Central memory CD8-positive, alpha-beta T cell (primary cell): ENCODE measurements at regions not wholly inside any gene's neighbourhood (a gene's known extent, or its start where the extent isn't known, plus 50 kb on each side); places are given as distances from the start of the nearest gene placed in this dataset.

Source experiments
- ATAC-seq: fragments of 150-1000 bp; cut with Tn5 transposase; replicated peaks from 2 replicates; pipeline ENCODE4 v1.10.0; 2022; ENCODE audit warnings: mild to moderate bottlenecking, moderate FRiP score, moderate number of reproducible peaks; ENCODE audit not compliant: poor library complexity, severe bottlenecking; ENCODE audit errors: extremely low read depth
- DNase-seq, 2 donors: peaks; one replicate each; pipeline ENCODE4 v3.0.0; 2021; ENCODE audit warnings: low spot score in 2 of 2
- H3K27ac Mint-ChIP-seq: one replicate; pipeline ENCODE4 v1.8.0; 2022; ENCODE audit warnings: low read depth, mild to moderate bottlenecking, moderate library complexity, mixed read lengths
- H3K27me3 Mint-ChIP-seq: one replicate; pipeline ENCODE4 v1.8.0; 2022; ENCODE audit warnings: mixed read lengths
- H3K36me3 Mint-ChIP-seq: one replicate; pipeline ENCODE4 v1.8.0; 2022; ENCODE audit warnings: mild to moderate bottlenecking, moderate library complexity, mixed read lengths; ENCODE audit not compliant: insufficient read depth
- H3K4me1 Mint-ChIP-seq: one replicate; pipeline ENCODE4 v1.8.0; 2022; ENCODE audit warnings: mixed read lengths
- H3K4me3 Mint-ChIP-seq: one replicate; pipeline ENCODE4 v1.8.0; 2022; ENCODE audit warnings: mild to moderate bottlenecking, moderate library complexity, mixed read lengths
- H3K9me3 Mint-ChIP-seq: one replicate; pipeline ENCODE4 v1.8.0; 2022; ENCODE audit warnings: mixed read lengths

DNA sequence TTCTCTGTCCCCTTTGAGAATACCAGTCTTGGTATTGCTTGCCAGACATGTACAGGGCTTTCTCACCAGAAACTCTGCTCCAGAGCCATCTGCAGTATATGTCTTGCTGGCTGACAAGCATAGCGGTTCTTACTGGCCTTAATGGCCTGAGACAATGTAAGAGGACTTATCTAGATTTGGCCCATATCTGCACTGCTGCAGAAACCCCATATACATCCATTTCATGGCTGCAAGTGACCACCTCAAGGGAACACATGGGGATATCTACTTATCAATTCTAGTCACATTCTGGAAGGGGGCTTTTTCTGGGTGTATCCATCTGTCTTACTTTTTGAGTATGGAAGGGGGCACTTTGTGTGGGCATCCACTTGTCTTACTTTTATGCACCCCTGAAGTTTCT lies 375.5 kb upstream of the RBMY1B start:
- Mint-ChIP-seq H3K4me3 (no peak overlapping the region), H3K4me1 (peaks cover 5% of the 10 kb centered on the region), H3K27me3 (no peaks in the 10 kb centered on the region), H3K9me3 (no peaks in the 10 kb centered on the region), H3K27ac (no peak overlapping the region), H3K36me3 (peaks cover 1% of the 10 kb centered on the region)
- ATAC-seq: no peak
- DNase-seq: no peak

DNA sequence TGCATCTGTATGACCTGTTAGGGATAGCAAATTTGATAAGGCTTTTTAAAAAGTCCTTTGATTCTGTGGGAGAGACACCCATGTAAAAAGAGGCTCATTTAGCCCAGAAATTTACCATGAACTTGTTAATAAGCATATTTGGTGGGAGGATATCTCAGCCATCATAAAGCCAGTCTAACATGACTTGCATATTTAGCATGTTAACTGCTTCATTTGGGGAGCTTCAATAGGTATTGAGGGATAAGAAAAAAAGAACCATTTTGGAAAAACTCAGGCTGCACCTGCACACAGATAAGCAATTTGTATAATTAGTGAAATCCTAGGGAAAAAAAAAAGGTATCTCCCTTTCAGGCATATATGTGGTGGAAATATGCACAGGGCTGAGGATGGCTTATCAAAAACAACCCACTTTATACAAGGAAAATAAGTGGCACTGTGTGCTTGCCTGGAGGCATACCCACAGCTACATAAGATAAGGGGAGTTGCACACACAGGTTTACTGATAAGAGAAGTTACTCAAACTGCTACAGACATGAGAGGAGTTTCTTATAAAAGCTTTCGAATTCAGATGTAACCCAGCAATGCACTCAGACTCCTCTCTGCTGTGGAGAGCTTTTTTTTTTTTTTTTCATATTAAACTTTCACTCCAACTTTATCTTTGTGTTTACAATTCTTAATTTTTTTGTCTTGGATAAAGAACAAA lies 372.9 kb upstream of the RBMY1B start:
- Mint-ChIP-seq H3K27ac (no peak overlapping the region), H3K9me3 (no peaks in the 10 kb centered on the region), H3K36me3 (peaks cover 1% of the 10 kb centered on the region), H3K4me1 (peaks cover 5% of the 10 kb centered on the region), H3K4me3 (peak overlapping the region; percentile 22), H3K27me3 (no peaks in the 10 kb centered on the region)
- DNase-seq (no peak), ATAC-seq (no peak)

DNA sequence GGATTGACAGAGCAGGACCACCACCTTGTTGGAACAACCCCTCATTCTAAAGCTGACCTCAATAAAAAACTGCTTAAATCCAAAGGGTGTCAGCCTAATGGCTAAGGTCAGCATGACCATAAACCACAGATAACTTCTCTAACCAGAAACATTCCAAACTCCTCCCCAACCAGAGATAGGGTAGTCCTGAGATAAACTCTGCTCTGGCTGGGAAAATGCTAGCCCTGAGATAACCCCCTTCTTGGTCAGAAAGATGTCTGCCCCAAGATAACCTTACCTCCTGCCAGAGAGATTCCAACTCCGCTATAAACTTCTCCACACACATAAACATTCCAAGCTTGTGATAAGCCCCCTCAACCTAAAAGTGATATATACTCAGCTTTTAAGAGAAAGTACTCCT lies 364.8 kb upstream of the RBMY1B start:
- DNase-seq (no peak), ATAC-seq (no peak)
- Mint-ChIP-seq H3K36me3 (no peaks in the 10 kb centered on the region), H3K4me3 (no peak overlapping the region), H3K27me3 (no peaks in the 10 kb centered on the region), H3K9me3 (no peaks in the 10 kb centered on the region), H3K27ac (peak overlapping the region; percentile 16), H3K4me1 (no peaks in the 10 kb centered on the region)

DNA sequence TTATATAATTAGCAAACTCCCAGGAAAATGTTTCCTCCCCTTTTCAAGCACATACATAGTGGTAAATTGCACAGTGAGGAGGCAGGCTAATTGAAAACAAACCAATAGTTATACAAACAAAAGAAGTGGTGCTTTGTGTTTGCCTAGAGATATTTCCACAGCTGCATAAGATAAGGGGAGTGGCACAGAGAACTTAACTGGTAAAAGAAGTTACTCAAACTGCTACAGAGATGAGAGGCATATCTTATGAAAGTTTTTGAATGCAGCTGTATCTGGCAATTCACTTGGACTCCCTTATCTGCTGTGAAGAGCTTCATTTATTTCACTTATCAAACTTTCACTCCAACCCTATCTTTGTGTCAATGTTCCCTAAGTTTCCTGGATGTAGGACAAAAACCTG lies 361.2 kb upstream of the RBMY1B start:
- H3K4me3 Mint-ChIP-seq: no peak overlapping the region
- ATAC-seq: no peak

DNA sequence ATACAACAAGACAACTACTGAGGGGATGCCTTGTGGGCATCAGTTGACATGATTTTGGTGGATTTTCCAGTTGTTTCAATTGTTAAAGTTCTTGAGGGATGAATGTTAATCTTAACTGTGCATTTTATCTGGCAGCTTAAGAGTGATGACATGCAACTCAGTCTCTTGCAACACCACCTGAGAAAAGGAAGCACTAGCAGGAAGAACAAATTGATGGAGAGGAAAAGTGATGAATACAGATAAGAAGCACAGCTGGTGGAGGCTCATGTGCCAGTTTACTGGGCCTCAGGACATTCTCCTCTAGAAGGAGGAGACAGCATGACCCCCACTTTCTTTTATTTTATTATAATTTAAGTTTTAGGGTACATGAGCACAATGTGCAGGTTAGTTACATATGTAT lies 341.3 kb upstream of the RBMY1B start:
- peaks cover 8% of the 10 kb centered on the region for H3K9me3 Mint-ChIP-seq

More for the DNA sequence above, 361.2 kb upstream of the RBMY1B start:
- Mint-ChIP-seq H3K4me1 (no peaks in the 10 kb centered on the region), H3K27ac (no peak overlapping the region), H3K9me3 (peaks cover 9% of the 10 kb centered on the region), H3K36me3 (peaks cover under 1% of the 10 kb centered on the region), H3K27me3 (no peaks in the 10 kb centered on the region)
- no peak for DNase-seq

DNA sequence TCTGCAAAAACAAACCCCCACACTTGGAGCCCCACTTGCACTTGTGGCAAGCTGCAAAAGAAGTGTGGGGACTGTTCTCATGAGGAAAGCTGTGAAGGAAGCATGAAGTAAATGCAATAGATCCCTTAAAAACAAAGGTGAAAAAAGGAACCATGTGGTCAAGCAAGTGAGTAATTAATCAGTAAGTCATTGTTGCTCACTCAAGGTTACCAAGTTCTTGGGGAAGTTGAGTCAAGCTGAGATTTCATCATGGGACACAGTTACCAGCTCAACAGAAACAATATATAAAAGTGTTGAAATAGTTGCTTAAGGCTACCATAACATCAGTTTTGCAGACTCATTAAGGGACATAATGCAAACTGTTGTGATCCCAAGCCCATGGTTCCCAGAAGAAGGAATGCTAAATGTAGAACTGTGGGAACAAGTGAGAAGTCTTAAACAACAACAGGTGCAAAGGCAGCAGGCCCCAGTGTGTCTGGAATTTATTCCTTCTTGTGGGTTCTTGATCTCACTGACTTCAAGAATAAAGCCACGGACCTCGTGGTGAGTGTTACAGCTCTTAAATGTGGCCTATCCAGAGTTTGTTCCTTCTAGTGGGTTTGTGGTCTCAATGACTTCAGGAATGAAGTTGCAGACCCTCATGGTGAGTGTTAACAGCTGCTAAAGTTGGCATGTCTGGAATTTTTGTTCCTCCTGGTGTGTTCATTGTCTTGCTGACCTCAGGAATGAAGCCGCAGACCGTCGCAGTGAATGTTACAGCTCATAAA lies 336.3 kb upstream of the RBMY1B start:
- no peak for DNase-seq

More for the DNA sequence above, 341.3 kb upstream of the RBMY1B start:
- H3K27me3 Mint-ChIP-seq: no peaks in the 10 kb centered on the region
- no peak for ATAC-seq
- no peaks in the 10 kb centered on the region for H3K36me3 Mint-ChIP-seq
- H3K4me1 Mint-ChIP-seq: peaks cover 4% of the 10 kb centered on the region
- DNase-seq: no peak
- no peak overlapping the region for H3K4me3 Mint-ChIP-seq
- H3K27ac Mint-ChIP-seq: no peak overlapping the region

DNA sequence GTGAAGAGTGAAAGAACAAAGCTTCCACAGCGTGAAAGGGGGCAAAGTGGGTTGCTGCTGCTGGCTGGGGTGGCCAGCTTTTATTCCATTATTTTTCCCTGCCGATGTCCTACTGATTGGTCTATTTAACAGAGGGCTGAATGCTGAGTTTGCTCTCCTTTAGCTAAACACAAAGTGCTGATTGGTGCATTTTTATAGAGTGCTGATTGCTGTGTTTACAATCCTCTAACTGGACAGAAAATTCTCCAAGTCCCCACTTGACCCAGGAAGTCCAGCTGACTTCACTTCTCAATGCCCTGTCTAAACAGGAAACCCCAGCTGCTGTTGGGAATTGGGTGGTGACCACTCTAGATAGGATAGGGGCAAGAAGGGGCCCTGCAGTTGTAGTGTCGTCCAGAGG lies 335.6 kb upstream of the RBMY1B start:
- Mint-ChIP-seq H3K9me3 (no peaks in the 10 kb centered on the region), H3K27me3 (no peaks in the 10 kb centered on the region), H3K27ac (no peak overlapping the region), H3K4me3 (no peak overlapping the region), H3K36me3 (no peaks in the 10 kb centered on the region), H3K4me1 (no peaks in the 10 kb centered on the region)
- ATAC-seq (no peak), DNase-seq (no peak)

More for the DNA sequence above, 336.3 kb upstream of the RBMY1B start:
- no peak for ATAC-seq
- H3K4me3 Mint-ChIP-seq: no peak overlapping the region
- H3K4me1 Mint-ChIP-seq: no peaks in the 10 kb centered on the region
- no peak overlapping the region for H3K27ac Mint-ChIP-seq
- no peaks in the 10 kb centered on the region for H3K27me3 Mint-ChIP-seq
- no peaks in the 10 kb centered on the region for H3K36me3 Mint-ChIP-seq
- no peaks in the 10 kb centered on the region for H3K9me3 Mint-ChIP-seq

DNA sequence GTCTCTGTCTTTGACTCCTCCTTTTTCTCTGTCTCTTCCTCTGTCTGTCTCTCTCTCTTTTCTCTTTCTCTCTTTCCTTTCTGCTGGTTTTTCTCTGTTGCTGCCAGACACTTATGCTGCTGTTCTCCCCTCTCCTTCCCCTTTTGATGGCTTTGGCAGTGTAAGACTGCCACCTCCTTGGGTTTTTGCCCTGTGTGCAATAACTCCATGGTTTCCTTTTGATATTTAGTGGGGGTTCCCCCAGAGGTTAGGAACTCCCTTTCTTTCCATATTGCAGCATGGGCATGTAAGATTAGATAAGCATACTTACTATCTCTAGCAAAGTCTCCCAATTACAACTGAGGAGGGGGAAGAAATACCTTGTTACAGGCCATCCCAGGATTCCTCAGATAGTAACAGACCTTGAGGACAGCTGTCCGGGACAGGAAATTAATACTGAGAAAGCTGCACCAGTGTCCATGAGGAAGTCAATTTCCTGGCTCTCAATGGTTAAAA lies 333.8 kb upstream of the RBMY1B start:
- H3K27ac Mint-ChIP-seq: no peak overlapping the region
- no peaks in the 10 kb centered on the region for H3K9me3 Mint-ChIP-seq
- H3K36me3 Mint-ChIP-seq: no peaks in the 10 kb centered on the region
- no peaks in the 10 kb centered on the region for H3K27me3 Mint-ChIP-seq
- no peak for DNase-seq
- peaks cover 6% of the 10 kb centered on the region for H3K4me1 Mint-ChIP-seq
- ATAC-seq: no peak
- H3K4me3 Mint-ChIP-seq: no peak overlapping the region

DNA sequence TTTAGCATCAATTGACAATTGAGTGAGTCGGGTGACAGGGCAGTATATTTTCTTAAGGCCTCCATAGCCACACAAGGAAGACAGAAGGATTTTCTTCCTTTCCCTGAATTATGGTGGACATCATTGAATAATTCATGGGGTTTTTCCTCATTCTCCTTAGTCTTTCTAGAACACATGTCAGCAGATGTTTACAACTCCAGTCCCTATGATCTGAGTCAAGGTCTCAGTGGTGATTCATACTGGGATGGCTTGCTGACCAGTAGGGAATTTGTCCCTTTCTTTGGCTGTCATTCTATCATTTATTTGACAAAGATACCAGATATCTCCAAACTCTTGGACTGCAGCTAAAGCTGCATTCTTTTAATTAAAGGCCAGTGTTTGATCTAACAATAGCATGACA lies 332.9 kb upstream of the RBMY1B start:
- Mint-ChIP-seq H3K9me3 (no peaks in the 10 kb centered on the region), H3K4me1 (peaks cover 6% of the 10 kb centered on the region), H3K27ac (no peak overlapping the region), H3K36me3 (no peaks in the 10 kb centered on the region), H3K27me3 (no peaks in the 10 kb centered on the region), H3K4me3 (no peak overlapping the region)
- DNase-seq (no peak), ATAC-seq (no peak)

DNA sequence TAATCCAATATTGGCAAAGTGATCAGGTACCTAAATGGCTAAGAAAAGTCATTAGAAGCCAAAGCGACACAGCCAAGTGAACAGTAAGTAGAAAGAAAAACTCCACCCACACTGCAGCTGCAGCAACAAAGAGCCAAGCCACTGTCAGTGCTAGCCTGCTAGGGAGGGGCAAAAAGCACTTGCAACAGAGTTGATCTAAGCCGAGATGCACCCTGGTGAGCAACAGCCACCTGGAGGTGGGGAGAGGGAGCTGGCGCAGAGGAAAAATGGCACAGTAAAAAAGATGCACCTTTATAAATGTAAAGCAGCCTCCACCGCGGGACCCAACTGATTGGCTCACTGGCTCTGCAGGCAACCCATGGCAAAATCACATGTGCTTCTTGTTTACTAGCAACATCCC lies 330.2 kb upstream of the RBMY1B start:
- H3K4me3 Mint-ChIP-seq: no peak overlapping the region

DNA sequence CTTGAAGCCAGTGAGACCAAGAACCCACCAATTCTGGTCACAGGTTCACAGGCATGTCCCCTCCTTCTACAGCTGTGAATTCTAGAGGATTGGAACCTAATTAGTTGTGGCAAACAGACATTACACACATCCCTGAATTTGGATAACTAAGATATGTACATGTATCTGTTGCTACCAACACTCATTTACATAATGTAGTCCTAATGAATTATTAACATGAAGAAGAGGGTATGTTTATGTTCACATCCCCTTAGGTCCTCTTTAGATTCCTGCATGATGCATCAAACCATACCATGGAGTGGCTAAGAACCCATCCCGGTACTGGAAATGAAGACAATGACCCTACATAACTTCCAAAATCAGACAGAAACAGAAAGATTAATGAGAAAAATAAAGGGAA lies 326.9 kb upstream of the RBMY1B start:
- Mint-ChIP-seq H3K27ac (no peak overlapping the region), H3K4me1 (peaks cover 6% of the 10 kb centered on the region), H3K4me3 (no peak overlapping the region), H3K36me3 (no peaks in the 10 kb centered on the region), H3K27me3 (no peaks in the 10 kb centered on the region), H3K9me3 (no peaks in the 10 kb centered on the region)
- DNase-seq (no peak), ATAC-seq (no peak)

More for the DNA sequence above, 330.2 kb upstream of the RBMY1B start:
- H3K4me1 Mint-ChIP-seq: peaks cover 6% of the 10 kb centered on the region
- ATAC-seq (peak; percentile 82), DNase-seq (peak in 1 of 2 donors; percentile 17)
- no peaks in the 10 kb centered on the region for H3K27me3 Mint-ChIP-seq
- H3K36me3 Mint-ChIP-seq: no peaks in the 10 kb centered on the region
- H3K27ac Mint-ChIP-seq: peak overlapping the region; percentile 72
- no peaks in the 10 kb centered on the region for H3K9me3 Mint-ChIP-seq

DNA sequence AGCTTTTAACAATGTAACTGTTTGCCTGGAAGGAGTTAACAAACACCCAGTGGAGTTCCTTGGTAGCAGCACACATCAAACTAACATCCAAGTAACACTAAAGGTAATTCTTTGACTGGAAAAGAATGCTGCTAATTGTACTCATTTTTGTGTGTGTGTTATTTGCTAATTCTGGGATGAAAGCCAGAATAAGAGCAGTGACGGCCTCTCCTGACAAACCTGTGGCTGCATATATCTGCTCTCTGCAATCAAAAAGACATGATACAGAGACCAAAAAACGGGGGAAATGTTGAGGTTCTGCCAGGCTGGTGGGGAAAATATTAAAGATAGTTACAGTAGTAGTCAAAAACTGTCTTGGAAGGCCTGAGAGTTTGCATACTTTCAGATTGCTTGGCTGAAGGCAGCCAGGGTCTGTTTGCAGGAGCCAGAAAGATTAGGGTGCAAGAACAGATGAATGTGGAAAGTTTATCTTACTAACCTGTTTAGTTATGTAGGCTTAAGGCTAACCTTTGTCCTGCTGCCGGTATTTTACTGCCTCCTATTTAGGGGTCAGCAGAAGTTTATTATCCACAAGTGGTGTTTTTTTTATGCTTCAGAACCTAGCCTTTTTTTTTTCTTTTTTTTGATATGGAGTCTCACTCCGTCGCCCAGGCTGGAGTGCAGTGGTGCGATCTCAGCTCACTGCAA lies 325.6 kb upstream of the RBMY1B start:
- DNase-seq (no peak), ATAC-seq (no peak)
- H3K27ac Mint-ChIP-seq: no peak overlapping the region
- no peak overlapping the region for H3K4me3 Mint-ChIP-seq
- no peaks in the 10 kb centered on the region for H3K36me3 Mint-ChIP-seq
- H3K27me3 Mint-ChIP-seq: no peaks in the 10 kb centered on the region
- peaks cover 6% of the 10 kb centered on the region for H3K4me1 Mint-ChIP-seq
- no peaks in the 10 kb centered on the region for H3K9me3 Mint-ChIP-seq
